Activated CD4-positive, alpha-beta T cell treated with anti-CD3 and anti-CD28 coated beads, Interleukin-2, amount 10 ng/mL, durations not matched to agents 7 days and 5 days (primary cell): ENCODE measurements at regions not wholly inside any gene's neighbourhood (a gene's known extent, or its start where the extent isn't known, plus 50 kb on each side); places are given as distances from the start of the nearest gene placed in this dataset.

Experiments
- CTCF ChIA-PET: fragments of 350-600 bp; sonication (Branson Sonifier 250); formaldehyde crosslinking; loops from one replicate; lab custom pipeline; 2021; ENCODE audit warnings: antibody characterized with exemption; lab: Charles Lee
- POLR2A ChIA-PET: fragments of 350-600 bp; sonication (Branson Sonifier 250); formaldehyde crosslinking; loops from one replicate; lab custom pipeline; 2021; ENCODE audit warnings: antibody characterized with exemption; lab: Charles Lee
- DNase-seq: peaks from one replicate; pipeline ENCODE4 v3.0.0-alpha.2; 2020
- H3K27ac Mint-ChIP-seq: one replicate; pipeline ENCODE4 v1.8.0; 2021; ENCODE audit warnings: mild to moderate bottlenecking, moderate library complexity, mixed read lengths
- H3K27me3 Mint-ChIP-seq: one replicate; pipeline ENCODE4 v1.8.0; 2021; ENCODE audit warnings: mixed read lengths
- H3K36me3 Mint-ChIP-seq: one replicate; pipeline ENCODE4 v1.8.0; 2021; ENCODE audit warnings: low read depth, mixed read lengths
- H3K4me1 Mint-ChIP-seq: one replicate; pipeline ENCODE4 v1.8.0; 2021; ENCODE audit warnings: mixed read lengths
- H3K4me3 Mint-ChIP-seq: one replicate; pipeline ENCODE4 v1.8.0; 2021; ENCODE audit warnings: mild to moderate bottlenecking, moderate library complexity, mixed read lengths
- H3K9me3 Mint-ChIP-seq: one replicate; pipeline ENCODE4 v1.8.0; 2021; ENCODE audit warnings: mixed read lengths

DNA sequence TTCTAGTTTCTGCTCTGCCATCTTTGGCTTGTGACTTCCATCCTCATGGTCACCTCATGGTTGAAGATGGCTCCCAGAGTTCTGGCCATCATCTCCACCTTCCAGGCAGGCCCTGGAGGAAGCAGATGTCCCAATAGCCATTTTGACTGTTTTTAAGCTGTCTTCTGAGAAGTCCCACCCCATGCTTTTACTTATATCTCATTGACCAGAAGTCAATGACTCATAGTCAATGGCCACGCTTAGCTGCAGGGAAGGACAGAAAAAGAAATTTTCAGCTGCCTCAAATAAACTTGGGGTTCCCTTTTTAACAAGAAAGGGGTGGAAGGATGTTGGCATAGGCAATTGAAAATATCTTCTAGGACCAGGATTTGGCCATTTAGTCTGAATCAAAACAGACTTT lies 168.1 kb downstream of the AACS start:
- H3K36me3 Mint-ChIP-seq: no peaks in the 10 kb centered on the region
- H3K27ac Mint-ChIP-seq: no peak overlapping the region
- ChIA-PET CTCF (no interaction called here), POLR2A (no interaction called here)
- DNase-seq: no peak
- H3K4me1 Mint-ChIP-seq: no peaks in the 10 kb centered on the region
- H3K9me3 Mint-ChIP-seq: no peaks in the 10 kb centered on the region
- H3K4me3 Mint-ChIP-seq: no peak overlapping the region
- peaks cover 8% of the 10 kb centered on the region for H3K27me3 Mint-ChIP-seq

DNA sequence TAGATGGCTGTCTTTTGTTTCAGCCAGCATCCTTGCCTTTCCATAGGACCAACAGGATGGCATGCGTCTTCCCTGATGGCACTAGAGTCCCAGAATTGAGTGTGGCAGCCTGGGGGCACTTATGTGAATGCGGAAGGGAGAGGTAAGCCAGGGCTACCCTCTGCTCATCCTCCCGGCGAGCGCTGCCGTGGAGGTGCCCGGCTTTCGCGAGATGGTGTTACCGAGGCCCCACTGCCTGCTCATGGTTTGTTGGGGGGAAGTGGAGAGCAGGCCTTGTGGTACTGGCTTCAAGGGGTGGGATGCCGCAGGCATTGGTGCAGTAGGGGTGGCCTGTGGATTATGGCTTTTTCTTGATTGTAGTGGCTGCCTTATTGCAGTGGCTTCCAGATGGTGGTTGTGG lies 174.3 kb downstream of the AACS start:
- H3K9me3 Mint-ChIP-seq: no peaks in the 10 kb centered on the region
- H3K4me3 Mint-ChIP-seq: no peak overlapping the region
- ChIA-PET CTCF (no interaction called here), POLR2A (no interaction called here)
- no peaks in the 10 kb centered on the region for H3K36me3 Mint-ChIP-seq
- peaks cover 2% of the 10 kb centered on the region for H3K27me3 Mint-ChIP-seq
- DNase-seq: no peak
- H3K4me1 Mint-ChIP-seq: no peaks in the 10 kb centered on the region
- H3K27ac Mint-ChIP-seq: no peak overlapping the region

GRCh38 chr12:125240717-125241116 lies 175.5 kb downstream of the AACS start:
- Mint-ChIP-seq H3K9me3 (no peaks in the 10 kb centered on the region), H3K27me3 (no peaks in the 10 kb centered on the region), H3K36me3 (no peaks in the 10 kb centered on the region), H3K4me3 (no peak overlapping the region), H3K27ac (no peak overlapping the region), H3K4me1 (no peaks in the 10 kb centered on the region)
- POLR2A ChIA-PET: no interaction called here
- DNase-seq: no peak
- CTCF ChIA-PET: no interaction called here

DNA sequence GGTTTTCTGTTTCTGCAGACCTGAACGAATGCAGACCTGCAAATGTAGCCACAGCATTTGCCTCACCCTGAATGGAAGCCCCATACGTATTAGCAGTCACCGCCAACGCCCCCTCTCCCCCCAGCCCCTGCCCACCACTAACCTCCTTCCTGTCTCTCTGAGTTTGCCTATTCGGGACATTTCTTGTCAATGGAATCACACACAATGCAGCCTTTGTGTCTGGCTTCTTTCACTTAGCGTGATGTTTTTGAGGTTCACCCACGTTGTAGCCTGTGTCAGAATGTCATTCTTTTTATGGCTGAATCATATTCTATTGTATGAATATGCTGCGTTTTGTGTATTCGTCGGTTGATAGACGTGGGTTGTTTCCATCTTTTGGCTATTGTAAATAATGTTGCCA lies 178.6 kb downstream of the AACS start:
- POLR2A ChIA-PET: no interaction called here
- Mint-ChIP-seq H3K4me3 (no peak overlapping the region), H3K9me3 (no peaks in the 10 kb centered on the region)

DNA sequence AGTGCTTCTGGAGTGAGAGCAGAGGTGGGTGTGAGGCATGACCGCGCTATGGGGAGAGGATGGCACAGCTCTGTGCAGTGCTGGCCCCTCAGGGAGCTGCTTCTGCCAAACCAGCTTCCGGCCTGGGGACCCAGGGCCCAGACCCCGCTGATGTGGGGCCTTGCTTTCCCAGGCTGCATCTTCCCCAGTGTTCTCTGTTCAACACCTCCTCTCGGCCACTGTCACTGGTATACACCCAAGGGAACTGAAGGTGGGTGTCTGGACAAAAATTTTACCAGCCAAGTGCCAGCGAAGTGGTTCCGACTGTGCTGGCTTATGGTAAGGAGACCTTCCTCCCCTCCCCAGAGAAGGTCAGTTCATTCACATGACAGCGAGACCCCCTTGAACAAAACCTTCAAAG lies 179.1 kb downstream of the AACS start:
- Mint-ChIP-seq H3K36me3 (no peaks in the 10 kb centered on the region), H3K4me1 (no peaks in the 10 kb centered on the region), H3K27ac (no peak overlapping the region), H3K9me3 (no peaks in the 10 kb centered on the region), H3K4me3 (no peak overlapping the region), H3K27me3 (no peaks in the 10 kb centered on the region)
- ChIA-PET CTCF (no interaction called here), POLR2A (no interaction called here)
- DNase-seq: no peak

More for the DNA sequence above, 178.6 kb downstream of the AACS start:
- CTCF ChIA-PET: no interaction called here
- H3K27me3 Mint-ChIP-seq: no peaks in the 10 kb centered on the region
- H3K36me3 Mint-ChIP-seq: no peaks in the 10 kb centered on the region
- H3K4me1 Mint-ChIP-seq: no peaks in the 10 kb centered on the region
- DNase-seq: no peak
- no peak overlapping the region for H3K27ac Mint-ChIP-seq

DNA sequence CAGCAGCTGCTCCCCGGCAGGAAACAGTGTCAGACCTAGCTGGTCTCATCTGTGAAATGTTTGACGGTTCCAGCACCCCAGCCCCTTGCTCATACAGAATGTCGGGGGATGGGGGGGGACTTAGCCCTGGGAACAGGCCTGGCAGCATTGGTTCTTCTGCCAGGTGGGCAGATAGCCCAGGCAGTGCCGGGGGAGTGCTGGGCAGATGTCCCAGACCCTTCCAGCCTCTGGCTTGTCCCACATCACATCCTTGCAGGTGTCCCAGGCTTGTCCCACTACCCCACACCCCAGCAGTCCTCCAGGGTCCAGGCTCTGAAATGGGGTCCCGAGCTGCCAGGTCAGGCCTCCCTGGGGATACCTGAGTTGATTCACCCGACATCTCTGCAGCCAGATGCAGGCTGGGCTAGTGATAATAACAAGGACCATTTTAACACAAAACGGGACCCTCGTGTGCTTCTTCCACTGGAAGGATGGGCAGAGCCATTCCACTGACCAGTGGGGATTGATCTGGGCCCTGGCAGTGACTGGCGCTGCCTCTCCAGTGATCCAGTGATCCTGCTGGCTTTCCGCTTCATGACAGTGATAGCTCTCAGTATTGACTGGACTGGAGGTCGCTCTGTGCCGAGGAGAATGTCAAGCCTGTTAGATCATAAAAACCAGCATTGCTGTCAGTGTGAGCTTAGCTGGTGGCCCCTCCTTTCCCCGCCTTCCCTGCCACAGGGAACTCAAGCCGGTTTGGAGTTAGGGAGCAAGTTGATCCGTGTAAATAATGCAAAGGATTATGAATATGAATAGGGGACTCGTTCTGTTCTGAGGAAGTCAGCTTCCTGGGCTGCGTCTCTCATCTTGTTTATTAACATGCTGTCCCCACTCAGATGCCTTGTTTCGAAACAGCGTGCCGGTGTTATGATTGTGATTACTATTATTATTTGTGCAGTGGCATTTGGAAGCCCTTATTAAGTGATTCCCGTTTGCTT lies 180.6 kb downstream of the AACS start:
- Mint-ChIP-seq H3K4me1 (no peaks in the 10 kb centered on the region), H3K4me3 (no peak overlapping the region), H3K36me3 (no peaks in the 10 kb centered on the region), H3K9me3 (no peaks in the 10 kb centered on the region), H3K27me3 (no peaks in the 10 kb centered on the region), H3K27ac (no peak overlapping the region)
- no peak for DNase-seq
- ChIA-PET CTCF (no interaction called here), POLR2A (no interaction called here)

GRCh38 chr12:125247477-125247876 lies 182.2 kb downstream of the AACS start:
- no peak for DNase-seq
- CTCF ChIA-PET: no interaction called here
- POLR2A ChIA-PET: no interaction called here
- no peaks in the 10 kb centered on the region for H3K27me3 Mint-ChIP-seq
- H3K4me1 Mint-ChIP-seq: no peaks in the 10 kb centered on the region
- no peaks in the 10 kb centered on the region for H3K36me3 Mint-ChIP-seq
- no peaks in the 10 kb centered on the region for H3K9me3 Mint-ChIP-seq
- no peak overlapping the region for H3K4me3 Mint-ChIP-seq
- no peak overlapping the region for H3K27ac Mint-ChIP-seq

DNA sequence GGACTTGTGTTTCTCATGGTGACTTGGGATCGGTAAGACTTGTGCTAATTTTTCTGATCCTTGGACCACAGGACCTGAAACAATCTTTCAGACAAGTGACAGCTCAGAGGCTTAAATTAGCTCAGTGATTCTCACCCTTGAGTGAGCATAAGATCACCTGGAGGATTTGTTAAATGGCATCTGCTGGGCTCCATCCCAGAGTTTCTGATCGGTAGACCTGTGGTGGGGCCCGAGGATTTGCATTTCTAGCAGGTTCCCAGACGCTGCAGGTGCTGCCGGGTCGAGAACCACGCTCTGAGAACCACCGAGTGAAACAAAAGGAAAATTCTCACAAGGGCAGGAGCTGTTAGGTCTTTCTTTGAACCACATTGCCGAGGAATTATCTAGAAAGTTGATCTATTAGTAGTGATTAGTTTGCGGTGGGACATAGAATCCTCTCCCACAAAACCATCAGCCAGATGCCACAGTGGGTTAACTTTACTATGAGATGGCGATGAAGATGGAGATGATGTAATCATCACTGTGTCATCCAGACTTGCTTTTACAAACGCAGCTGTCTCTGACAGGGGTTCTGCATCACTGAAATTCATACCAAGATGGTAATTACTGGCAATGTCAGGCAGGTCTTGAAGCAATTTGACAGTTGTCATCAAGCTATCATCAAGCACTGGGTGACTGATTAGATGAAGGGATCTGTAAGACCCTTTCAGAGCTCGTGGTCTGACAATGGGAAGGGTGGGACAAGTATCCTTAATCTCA lies 184.0 kb downstream of the AACS start:
- no peak overlapping the region for H3K27ac Mint-ChIP-seq
- POLR2A ChIA-PET: no interaction called here
- CTCF ChIA-PET: interaction anchor here (1.2 kb wide), 1 partner anchor 11 kb away, joined by 3 read pairs; no protein-coding TSS in a partner anchor

GRCh38 chr12:125249932-125250331 lies 184.7 kb downstream of the AACS start:
- H3K4me3 Mint-ChIP-seq: no peak overlapping the region

More for the DNA sequence above, 184.0 kb downstream of the AACS start:
- Mint-ChIP-seq H3K9me3 (no peaks in the 10 kb centered on the region), H3K4me1 (no peaks in the 10 kb centered on the region), H3K36me3 (no peaks in the 10 kb centered on the region), H3K27me3 (peaks cover 2% of the 10 kb centered on the region), H3K4me3 (no peak overlapping the region)
- DNase-seq: no peak

DNA sequence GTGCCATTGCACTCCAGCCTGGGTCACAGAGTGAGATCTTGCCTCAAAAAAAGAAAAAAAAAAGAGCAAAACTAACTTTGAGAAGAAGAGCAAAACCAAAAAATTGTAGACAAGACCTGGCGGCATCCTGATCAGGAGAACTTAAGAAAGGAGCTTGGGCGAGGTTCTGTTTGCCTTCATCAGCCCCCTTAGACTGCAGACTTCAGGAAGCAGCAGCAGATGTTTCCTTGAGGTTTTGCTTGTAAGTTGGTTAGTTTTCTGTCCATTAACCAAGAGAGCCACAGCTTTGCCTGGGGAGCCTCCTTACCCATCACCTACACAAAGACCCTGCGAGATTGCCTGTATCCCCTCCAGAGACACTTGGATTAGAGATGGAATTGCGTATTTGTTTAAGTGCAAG lies 189.0 kb downstream of the AACS start:
- ChIA-PET POLR2A (no interaction called here), CTCF (interaction anchor here (0.6 kb wide), 1 partner anchor 1345 kb away, joined by 3 read pairs; no protein-coding TSS in a partner anchor)
- no peak for DNase-seq
- no peak overlapping the region for H3K4me3 Mint-ChIP-seq
- peaks cover 4% of the 10 kb centered on the region for H3K27me3 Mint-ChIP-seq
- H3K27ac Mint-ChIP-seq: no peak overlapping the region
- no peaks in the 10 kb centered on the region for H3K9me3 Mint-ChIP-seq
- H3K36me3 Mint-ChIP-seq: no peaks in the 10 kb centered on the region
- H3K4me1 Mint-ChIP-seq: no peaks in the 10 kb centered on the region

More at GRCh38 chr12:125249932-125250331, 184.7 kb downstream of the AACS start:
- Mint-ChIP-seq H3K27ac (no peak overlapping the region), H3K36me3 (no peaks in the 10 kb centered on the region), H3K4me1 (no peaks in the 10 kb centered on the region), H3K9me3 (no peaks in the 10 kb centered on the region), H3K27me3 (peaks cover 2% of the 10 kb centered on the region)
- no peak for DNase-seq
- CTCF ChIA-PET: interaction anchor here (1.2 kb wide), 1 partner anchor 10 kb away, joined by 3 read pairs; no protein-coding TSS in a partner anchor
- POLR2A ChIA-PET: no interaction called here

DNA sequence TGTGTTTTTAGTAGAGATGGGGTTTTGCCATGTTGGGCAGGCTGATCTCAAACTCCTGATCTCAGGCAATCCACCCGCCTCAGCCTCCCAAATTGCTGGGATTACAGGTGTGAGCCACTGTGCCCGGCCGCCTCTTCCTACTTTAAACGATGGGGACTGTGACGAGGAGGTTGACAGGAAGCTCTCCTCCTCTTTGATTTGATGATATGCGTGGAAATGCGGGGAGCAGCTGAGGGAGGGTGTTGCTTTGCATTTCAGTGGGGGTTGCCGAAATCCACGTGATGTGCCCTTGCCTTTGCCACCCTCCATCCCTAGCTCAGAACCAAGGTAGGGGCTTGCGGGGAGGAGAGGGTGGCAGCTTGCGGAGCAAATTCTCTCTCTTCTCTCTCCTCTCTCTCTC lies 189.6 kb downstream of the AACS start:
- POLR2A ChIA-PET: no interaction called here
- Mint-ChIP-seq H3K36me3 (no peaks in the 10 kb centered on the region), H3K27ac (no peak overlapping the region), H3K4me1 (no peaks in the 10 kb centered on the region), H3K27me3 (peaks cover 4% of the 10 kb centered on the region), H3K4me3 (no peak overlapping the region), H3K9me3 (no peaks in the 10 kb centered on the region)
- CTCF ChIA-PET: interaction anchor here (0.6 kb wide), 1 partner anchor 1346 kb away, joined by 3 read pairs; no protein-coding TSS in a partner anchor
- no peak for DNase-seq

DNA sequence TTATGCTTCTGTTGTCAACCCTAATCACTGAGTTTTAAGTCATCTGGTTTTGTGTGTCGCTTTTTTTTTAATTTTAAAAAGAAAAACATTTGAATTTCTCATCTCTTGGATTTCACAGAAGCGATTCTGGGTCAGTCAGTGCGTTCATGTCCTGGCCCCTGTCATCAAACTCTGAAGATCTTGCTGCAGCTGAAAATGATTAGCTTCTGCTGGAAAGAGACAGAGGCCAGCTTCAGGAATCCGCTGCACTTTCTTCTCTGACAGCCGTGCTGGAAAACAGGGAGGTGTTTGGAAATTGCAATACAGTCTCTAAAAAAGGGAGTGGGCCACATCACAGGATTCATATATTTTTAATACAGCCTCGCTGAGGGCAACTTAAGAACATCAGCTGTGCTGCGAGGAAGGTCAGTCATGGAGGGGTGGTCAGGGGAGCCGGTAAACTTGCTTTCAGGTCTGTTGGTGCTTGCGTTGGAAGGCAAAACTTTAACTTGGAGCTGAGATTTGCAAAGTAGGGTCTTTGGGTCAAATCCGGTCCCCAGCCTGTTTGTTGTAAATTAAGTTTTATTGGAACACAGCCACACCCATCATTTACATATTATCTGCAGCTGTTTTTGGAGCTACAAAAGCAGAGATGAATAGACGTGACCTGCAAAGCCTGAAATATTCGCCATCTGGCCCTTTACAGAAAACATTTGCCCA lies 190.8 kb downstream of the AACS start:
- H3K27ac Mint-ChIP-seq: no peak overlapping the region
- ChIA-PET POLR2A (no interaction called here), CTCF (no interaction called here)
- no peaks in the 10 kb centered on the region for H3K9me3 Mint-ChIP-seq
- no peaks in the 10 kb centered on the region for H3K36me3 Mint-ChIP-seq
- no peaks in the 10 kb centered on the region for H3K4me1 Mint-ChIP-seq
- peaks cover 4% of the 10 kb centered on the region for H3K27me3 Mint-ChIP-seq
- DNase-seq: no peak
- H3K4me3 Mint-ChIP-seq: no peak overlapping the region

- POLR2A ChIA-PET: no interaction called here
- Mint-ChIP-seq H3K4me3 (no peak overlapping the region), H3K27ac (no peak overlapping the region), H3K4me1 (no peaks in the 10 kb centered on the region), H3K36me3 (no peaks in the 10 kb centered on the region), H3K27me3 (peaks cover 4% of the 10 kb centered on the region), H3K9me3 (no peaks in the 10 kb centered on the region)
- CTCF ChIA-PET: no interaction called here
- no peak for DNase-seq
Measured at GRCh38 chr12:125256634-125256936, 191.3 kb downstream of the AACS start.
